AG04450 (cell line): ENCODE measurements at regions not wholly inside any gene's neighbourhood (a gene's known extent, or its start where the extent isn't known, plus 50 kb on each side); places are given as distances from the start of the nearest gene placed in this dataset.

Experiments used
- CTCF ChIA-PET: fragments of 300-600, 350-600 bp; formaldehyde crosslinking; extraction: SDS; loops from one replicate; lab custom pipeline; 2022; ENCODE audit warnings: antibody characterized with exemption, inconsistent platforms; lab: Charles Lee
- POLR2A ChIA-PET: fragments of 350-600 bp; formaldehyde crosslinking; extraction: SDS; loops from one replicate; lab custom pipeline; 2021; ENCODE audit warnings: antibody characterized with exemption, inconsistent platforms; lab: Yijun Ruan, JAX
- DNase-seq: peaks from one replicate; pipeline ENCODE4 v3.0.0-alpha.2; 2011; ENCODE audit warnings: low read depth, low spot score
- H3K27ac ChIP-seq: one replicate; pipeline ENCODE4 v1.5.1; 2012; ENCODE audit warnings: low read depth, low read length, control low read depth
- H3K27me3 ChIP-seq: one replicate; pipeline ENCODE4 v1.6.0; 2012; ENCODE audit warnings: low read length; ENCODE audit not compliant: control insufficient read depth, insufficient read depth
- H3K4me3 ChIP-seq: 2 replicates; pipeline ENCODE4 v1.5.1; 2011; ENCODE audit warnings: mild to moderate bottlenecking, low read depth, low read length, control low read depth
- H3K9me3 ChIP-seq: 2 replicates; pipeline ENCODE4 v1.5.1; 2012; ENCODE audit warnings: low read length; ENCODE audit not compliant: control insufficient read depth, insufficient read depth
- TF ChIP-seq, protein P1 (sequence below): IDR thresholded peaks from 2 replicates; pipeline ENCODE4 v1.5.1; 2011; ENCODE audit warnings: low read depth, low read length, control low read depth, inconsistent platforms

DNA sequence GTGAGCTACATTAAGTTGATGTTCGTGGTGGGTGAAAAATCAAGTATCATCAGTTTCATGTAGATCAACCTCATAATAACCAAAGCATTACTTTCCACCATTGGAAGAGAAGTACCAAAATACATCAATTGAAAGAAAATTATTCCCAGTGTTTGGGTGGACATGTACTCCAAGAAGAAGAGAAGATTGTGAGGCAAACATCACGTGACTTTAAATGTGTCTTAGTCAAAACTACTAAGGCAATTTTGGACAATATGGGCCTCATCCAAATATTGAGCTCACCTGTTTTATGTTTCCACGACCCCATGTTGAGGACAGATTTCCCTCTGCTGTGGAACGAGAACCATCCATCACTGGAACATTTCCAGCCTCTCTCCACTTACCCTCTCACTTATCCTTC is 303.0 kb upstream of the LMCD1 start:
- TF ChIP-seq, protein P1, sequence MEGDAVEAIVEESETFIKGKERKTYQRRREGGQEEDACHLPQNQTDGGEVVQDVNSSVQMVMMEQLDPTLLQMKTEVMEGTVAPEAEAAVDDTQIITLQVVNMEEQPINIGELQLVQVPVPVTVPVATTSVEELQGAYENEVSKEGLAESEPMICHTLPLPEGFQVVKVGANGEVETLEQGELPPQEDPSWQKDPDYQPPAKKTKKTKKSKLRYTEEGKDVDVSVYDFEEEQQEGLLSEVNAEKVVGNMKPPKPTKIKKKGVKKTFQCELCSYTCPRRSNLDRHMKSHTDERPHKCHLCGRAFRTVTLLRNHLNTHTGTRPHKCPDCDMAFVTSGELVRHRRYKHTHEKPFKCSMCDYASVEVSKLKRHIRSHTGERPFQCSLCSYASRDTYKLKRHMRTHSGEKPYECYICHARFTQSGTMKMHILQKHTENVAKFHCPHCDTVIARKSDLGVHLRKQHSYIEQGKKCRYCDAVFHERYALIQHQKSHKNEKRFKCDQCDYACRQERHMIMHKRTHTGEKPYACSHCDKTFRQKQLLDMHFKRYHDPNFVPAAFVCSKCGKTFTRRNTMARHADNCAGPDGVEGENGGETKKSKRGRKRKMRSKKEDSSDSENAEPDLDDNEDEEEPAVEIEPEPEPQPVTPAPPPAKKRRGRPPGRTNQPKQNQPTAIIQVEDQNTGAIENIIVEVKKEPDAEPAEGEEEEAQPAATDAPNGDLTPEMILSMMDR, result no peak
- no peak for DNase-seq
- H3K27me3 ChIP-seq, result no peaks in the 10 kb centered on the region
- ChIA-PET POLR2A (no interaction called here), CTCF (no interaction called here)
- no peak overlapping the region for H3K4me3 ChIP-seq
- H3K27ac ChIP-seq, result no peak overlapping the region
- H3K9me3 ChIP-seq, result no peaks in the 10 kb centered on the region

DNA sequence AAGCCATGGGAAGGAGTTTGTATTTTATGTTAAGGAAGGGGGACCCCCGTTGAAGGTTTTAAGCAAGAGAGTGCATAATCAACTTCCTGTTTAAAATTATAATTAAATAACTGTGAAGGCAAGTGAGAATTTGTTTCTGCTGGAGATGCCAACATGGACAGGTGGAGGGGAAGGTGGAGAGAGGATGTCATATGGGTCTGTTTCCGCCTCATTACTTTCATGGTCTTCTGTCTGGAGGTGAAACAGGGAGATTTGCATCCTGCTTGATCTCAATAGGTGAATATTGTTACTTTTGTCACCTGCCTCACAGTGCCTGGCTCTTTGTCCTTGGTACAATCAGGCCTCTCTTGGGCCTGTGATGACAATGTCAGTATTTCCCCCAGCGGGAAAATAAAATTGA is 300.6 kb upstream of the LMCD1 start:
- Histone ChIP-seq H3K27ac (no peak overlapping the region), H3K9me3 (no peaks in the 10 kb centered on the region), H3K4me3 (no peak overlapping the region), H3K27me3 (no peaks in the 10 kb centered on the region)
- TF ChIP-seq, protein P1, result no peak
- ChIA-PET CTCF (no interaction called here), POLR2A (no interaction called here)
- no peak for DNase-seq

DNA sequence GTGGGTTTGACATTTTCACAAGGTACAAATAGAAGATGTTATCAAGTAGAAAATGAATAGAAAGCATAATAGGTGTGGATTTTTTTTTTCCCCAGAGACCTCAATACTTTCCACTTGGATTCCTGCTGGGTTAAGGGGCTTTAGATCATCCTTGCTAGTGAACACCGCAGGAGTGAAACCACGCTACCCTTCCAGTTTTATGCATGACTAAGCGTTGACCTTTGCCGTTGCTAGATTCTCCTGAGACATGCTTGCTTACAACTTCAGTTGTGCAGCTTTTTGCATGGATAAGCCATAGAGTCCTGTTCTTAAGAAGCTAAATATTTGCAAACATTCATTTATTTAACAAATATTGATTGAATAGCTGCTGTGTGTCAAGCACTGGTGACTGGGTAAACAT is 299.7 kb upstream of the LMCD1 start:
- Histone ChIP-seq H3K27ac (no peak overlapping the region), H3K9me3 (no peaks in the 10 kb centered on the region), H3K27me3 (no peaks in the 10 kb centered on the region), H3K4me3 (no peak overlapping the region)
- ChIA-PET CTCF (no interaction called here), POLR2A (no interaction called here)
- DNase-seq, result no peak
- TF ChIP-seq, protein P1, result no peak

DNA sequence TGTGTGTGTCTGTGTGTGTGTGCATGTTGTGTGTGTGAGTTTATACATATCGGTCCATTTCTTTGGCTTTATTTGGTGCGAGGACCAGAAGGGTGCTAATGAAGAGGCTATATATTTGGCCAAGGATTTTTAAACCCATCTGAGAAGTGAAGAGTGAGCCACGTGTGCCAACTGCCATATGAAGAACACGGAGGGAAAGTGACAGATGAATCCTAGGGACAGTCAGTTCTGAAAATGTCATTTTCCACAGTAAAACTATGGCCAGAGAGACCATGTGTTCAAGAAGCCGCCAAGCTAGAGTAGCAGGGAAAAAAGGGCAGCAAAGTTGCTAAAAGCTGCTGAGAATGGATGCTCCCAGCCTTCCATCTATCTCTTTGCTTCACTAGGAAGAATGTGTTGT is 297.3 kb upstream of the LMCD1 start:
- H3K27me3 ChIP-seq, result no peaks in the 10 kb centered on the region
- no peak overlapping the region for H3K27ac ChIP-seq
- ChIA-PET CTCF (no interaction called here), POLR2A (no interaction called here)
- no peak overlapping the region for H3K4me3 ChIP-seq
- TF ChIP-seq, protein P1, result no peak
- H3K9me3 ChIP-seq, result no peaks in the 10 kb centered on the region
- DNase-seq, result no peak

DNA sequence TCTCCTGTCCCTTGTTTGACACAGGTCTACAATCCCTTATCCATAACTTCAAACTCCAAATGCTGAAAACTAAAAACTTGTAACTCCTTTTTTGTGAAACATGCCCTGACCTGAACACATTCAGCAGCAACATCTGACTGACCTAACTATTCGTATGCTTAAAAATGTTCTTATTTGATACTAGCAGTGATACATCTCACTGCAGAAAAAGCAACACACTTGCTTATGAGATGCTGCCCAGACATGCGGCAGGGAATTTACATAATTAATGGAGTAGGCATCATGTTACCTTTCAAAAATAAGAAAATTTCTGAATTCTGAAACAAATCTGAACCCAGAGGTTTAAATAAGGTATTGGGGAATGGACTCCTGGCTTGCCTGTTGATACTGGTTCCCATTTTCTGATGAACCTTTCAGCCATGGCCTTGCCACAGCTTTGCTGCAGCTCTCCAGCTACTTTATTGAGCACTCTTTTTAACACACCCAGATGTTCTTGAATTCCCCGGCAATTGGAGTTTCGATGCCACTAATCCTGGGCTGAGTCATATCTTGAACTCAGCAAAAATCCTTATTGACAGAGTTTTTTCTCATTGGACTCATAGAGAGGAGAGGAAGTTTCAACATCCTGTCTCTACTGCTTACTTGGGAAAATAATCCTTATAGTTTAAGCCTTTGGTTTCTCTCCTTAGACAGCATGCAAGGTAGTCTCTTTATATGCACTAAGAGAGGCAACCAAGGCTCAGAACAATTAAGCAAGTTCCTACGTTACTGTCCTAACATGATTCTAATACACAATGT is 296.6 kb upstream of the LMCD1 start:
- TF ChIP-seq, protein P1, result no peak
- DNase-seq, result no peak
- Histone ChIP-seq H3K4me3 (no peak overlapping the region), H3K27ac (no peak overlapping the region), H3K27me3 (no peaks in the 10 kb centered on the region), H3K9me3 (no peaks in the 10 kb centered on the region)
- ChIA-PET POLR2A (no interaction called here), CTCF (no interaction called here)
